Pons (tissue), 1 donor: ENCODE measurements at regions not wholly inside any gene's neighbourhood (a gene's known extent, or its start where the extent isn't known, plus 50 kb on each side); places are given as distances from the start of the nearest gene placed in this dataset.

ENCODE experiments used
- DNase-seq: peaks from one replicate; pipeline ENCODE4 v3.0.0-alpha.2; 2016; ENCODE audit warnings: low spot score

DNA sequence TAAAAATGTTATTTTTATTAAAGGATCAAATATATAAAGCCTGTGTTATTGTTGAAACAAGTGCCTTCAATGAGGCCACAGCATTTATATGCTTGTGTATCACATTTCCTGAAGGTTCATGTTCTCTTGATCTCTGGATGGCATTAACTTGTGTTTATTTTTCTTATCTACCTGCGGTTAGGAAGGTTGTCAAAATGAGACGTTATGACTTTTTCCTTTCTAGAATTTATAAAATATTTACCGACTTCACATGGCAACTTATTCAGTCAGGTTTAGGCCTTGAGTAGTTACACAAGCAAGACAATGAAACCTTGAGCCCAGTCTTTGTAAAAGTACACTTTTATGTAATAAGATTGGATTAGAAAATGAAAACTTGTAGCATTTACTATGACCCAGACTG lies 196.4 kb upstream of the ACVR2A start:
- no peak for DNase-seq

DNA sequence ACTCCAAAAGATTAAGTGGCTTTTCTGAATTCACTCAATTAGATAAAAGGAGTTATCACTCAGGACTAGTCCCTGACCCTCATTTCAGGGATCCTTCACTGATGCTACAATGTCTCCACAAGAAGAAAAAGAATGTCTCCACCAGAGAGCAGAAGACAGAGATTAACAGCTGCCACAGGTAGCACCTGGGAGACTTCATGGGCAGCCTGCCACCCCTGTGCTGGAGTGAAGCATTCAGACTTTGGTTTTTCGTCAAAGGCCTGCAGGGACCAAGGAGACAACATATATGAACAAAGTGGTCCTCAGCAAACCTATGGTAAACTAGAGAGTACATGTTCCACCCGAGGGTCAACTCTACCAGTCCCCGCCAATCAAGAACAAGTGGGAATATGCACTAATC lies 197.0 kb upstream of the ACVR2A start:
- DNase-seq: no peak

DNA sequence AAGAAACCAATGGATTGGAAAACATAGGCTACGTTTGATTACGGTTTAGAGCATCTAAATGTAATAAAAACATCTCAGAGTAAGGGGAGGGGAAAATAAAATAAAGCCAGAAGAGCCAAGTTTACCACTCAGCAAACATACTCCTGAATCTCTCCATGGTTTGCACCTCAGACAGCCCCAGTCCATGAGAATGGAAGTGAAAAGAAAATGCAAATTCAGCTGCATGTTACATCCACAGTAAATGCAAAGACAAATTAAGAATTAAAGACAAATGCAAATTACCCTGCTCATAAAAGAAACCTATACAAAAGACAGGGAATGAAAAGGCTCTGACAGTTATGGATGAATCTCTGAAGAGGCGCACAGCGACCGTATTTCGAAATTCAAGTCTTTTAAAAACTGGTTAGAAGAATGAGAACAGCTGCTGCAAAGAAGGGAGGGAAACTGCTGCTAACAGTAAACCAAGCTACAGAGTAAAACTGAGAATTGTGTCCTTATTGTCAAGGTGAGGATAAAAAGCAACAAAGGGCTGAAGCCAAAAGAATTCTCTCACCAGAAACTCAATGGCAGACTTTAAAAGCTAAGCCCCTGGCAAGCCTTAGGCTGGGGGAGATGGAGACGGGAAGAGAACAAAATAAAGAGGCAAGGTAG lies 197.9 kb upstream of the ACVR2A start:
- no peak for DNase-seq

DNA sequence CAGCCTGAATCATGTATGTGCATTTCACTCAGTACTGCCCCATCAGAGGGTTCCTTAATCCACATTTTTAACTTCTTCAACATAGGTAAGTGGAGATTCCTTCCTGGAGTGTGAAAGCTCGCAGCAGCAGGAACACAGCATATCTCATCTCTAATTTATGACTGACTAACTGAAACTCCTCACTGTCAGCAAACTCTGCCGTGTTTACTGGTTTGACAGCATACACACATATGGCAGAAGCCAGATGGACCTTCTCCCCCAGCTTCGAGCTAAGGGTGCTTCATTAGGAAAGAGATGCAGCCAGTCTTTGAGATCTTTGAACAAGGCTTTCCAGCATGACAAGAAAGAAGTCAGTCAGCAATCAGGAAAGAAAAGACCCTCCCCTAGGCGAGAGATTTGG lies 200.3 kb upstream of the ACVR2A start:
- no peak for DNase-seq

- no peak for DNase-seq
Measured at GRCh38 chr2:147642765-147643164, 202.1 kb upstream of the ACVR2A start.

DNA sequence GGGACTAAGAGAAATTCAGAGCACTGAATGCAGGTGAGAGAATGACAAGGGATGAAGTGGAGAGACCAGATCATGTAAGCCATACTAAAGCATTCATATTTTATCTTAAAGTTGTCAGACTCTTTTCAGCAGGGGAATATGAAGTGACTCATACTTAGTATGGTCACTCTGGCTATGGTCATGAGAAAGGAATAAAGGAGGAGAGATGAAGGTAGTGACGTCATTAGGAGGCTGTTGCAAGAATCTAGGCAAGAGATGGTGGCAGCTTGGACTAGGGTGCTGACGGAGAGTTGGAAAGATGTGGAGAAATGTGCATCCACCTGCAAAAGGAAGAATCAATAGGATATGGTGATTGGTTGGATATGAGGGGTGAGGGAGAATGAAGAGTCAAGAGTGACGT lies 203.2 kb upstream of the ACVR2A start:
- no peak for DNase-seq

GRCh38 chr2:147639891-147640290 lies 204.9 kb upstream of the ACVR2A start:
- DNase-seq: no peak

GRCh38 chr2:147639386-147639785 lies 205.4 kb upstream of the ACVR2A start:
- no peak for DNase-seq

DNA sequence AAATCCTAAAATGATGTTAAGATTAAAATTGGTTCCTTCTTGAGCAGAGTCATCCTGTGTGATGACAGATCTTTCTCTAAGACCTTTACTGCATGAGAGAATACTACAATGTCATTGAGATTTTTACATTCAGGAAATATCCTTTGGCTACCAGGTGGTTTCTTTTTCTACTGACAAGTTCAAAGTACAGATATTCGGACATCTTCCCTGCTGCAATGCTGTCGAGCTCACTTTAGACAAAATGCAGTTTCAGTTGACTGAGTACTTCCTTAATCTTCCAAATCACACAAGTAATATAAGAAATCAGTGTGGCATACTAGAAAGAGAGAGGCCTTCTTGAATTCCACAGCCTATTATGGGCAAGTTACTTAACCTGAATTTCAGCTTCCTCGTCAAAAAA lies 207.9 kb upstream of the ACVR2A start:
- DNase-seq: peak; percentile 15

- peak; percentile 59 for DNase-seq
Measured at GRCh38 chr2:147636238-147636882, 208.5 kb upstream of the ACVR2A start.

DNA sequence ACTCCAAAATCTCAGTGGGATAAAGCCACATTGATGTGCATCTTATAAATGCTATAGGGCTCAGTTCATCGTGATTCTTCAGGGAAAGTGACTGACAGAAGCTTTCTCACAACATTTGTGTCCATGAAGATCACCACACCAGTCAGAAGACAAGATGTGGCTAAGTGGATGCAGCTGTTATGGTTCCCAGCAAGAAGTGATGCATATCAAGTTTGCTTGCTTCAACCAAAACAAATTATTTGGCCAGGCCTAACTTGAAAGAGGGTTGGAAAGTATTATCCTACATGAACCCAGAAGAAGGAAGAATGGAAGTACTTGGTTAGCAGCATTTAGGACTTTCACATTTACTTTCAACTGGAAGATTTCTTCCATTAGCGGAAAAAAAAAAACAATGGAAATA lies 210.0 kb upstream of the ACVR2A start:
- no peak for DNase-seq

- DNase-seq: peak; percentile 25
Measured at GRCh38 chr2:147632198-147632597, 212.6 kb upstream of the ACVR2A start.

- no peak for DNase-seq
Measured at GRCh38 chr2:147631294-147631693, 213.5 kb upstream of the ACVR2A start.

DNA sequence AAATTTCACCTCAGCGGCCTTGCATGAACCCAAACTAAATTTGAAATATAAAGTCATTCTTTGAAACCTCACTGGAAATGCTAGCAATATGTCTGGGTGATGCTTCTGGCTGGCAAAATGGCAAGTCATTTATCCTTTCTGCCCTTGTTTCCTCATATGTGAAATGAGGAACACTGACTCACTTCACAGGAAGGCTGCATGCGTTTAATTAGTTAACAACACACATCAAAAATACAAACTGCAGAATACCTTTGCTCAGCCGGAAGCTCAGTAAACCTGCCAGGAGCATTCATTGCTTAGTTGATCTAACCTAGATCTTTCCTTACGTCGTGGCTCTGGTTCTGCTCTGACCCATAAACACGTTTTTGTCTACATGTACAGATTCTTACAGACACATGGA lies 214.2 kb upstream of the ACVR2A start:
- no peak for DNase-seq

GRCh38 chr2:147628971-147629421 lies 215.8 kb upstream of the ACVR2A start:
- no peak for DNase-seq

GRCh38 chr2:147623328-147623727 lies 221.5 kb upstream of the ACVR2A start:
- DNase-seq: no peak

DNA sequence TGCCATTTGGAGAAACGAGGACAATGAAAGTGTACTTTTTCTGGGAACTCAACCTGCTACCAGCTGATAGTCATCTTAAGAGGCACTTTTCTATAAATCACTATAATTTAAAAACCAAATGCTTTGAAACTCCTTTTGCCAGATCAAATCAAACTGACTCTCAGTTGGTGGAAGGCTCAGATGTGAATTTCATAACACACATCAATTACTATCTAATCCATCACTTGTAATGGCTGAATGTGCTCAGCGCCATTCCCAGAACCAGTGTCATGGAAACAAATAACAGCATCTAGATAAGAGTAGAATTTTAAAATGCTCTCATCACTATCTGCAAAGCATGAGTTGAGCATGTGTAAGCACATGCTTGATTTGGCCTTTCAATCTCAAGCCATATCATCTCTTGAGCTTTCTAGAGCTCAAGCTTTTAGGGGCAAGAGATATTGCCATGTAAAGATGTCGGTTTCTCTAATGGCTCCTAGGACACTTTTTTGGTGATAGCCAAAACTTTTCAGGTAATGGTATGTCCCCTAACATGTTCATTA lies 223.1 kb upstream of the ACVR2A start:
- no peak for DNase-seq

GRCh38 chr2:147619808-147620207 lies 225.0 kb upstream of the ACVR2A start:
- DNase-seq: no peak

GRCh38 chr2:147615726-147616125 lies 229.1 kb upstream of the ACVR2A start:
- DNase-seq: no peak

- DNase-seq: no peak
Measured at GRCh38 chr2:147614979-147615470, 229.8 kb upstream of the ACVR2A start.

DNA sequence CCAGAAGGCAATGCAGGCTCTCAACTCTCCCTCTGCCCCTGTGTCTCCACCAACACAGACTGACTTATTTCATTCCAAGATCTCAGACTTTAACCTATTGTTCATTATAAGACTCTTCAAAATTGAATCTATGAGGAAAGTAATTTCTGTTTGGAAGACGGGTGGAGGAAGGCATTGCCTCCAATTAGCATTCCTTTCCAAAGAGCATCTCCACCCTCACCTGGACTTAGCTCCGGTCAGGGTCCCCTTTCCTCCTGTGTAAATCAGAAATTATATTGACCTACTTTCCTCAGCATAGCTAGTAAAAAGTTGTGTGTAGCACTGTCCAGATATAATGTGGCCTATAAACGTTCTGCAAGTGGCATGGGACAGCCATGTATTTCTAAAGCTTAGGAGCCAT lies 230.4 kb upstream of the ACVR2A start:
- no peak for DNase-seq

DNA sequence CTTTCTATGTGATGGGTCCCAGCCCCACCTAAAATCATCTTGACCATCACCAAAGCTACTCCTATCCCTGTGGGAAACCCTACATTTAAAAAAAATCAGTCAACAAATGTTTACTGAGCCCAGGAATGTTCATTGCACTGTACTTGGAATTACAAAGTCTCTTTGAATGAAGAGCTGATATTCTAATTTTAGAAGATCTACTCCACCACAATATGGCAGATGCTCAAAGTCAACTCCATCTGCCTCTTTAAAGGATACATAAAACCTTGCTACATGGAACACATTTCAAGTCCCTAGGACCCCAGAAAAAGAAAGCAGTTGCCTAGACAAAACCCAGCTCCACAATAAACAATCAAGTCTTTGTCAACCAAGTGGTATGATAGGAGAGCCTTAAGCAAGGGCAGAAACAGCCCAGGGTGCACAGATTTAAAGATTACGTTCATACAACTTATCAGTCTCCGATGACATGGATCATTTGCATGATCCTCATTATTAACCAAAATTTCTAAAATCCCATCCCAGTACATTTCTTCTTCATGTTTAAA lies 234.3 kb upstream of the ACVR2A start:
- no peak for DNase-seq

GRCh38 chr2:147609301-147609700 lies 235.5 kb upstream of the ACVR2A start:
- no peak for DNase-seq
